Spleen (tissue), 7 donors: ENCODE measurements at regions not wholly inside any gene's neighbourhood (a gene's known extent, or its start where the extent isn't known, plus 50 kb on each side); places are given as distances from the start of the nearest gene placed in this dataset.

ENCODE experiments used
- CTCF ChIP-seq, 11 experiments: fragments of 200-600 bp in 7 of 11; fragments of 450-650 bp in 4 of 11; sonication (generic) in 4 of 11; IDR thresholded peaks in 8 of 11; conservative IDR thresholded peaks in 3 of 11; 1 replicate in 7 of 11; 2 replicates in 4 of 11; pipeline versions ENCODE4 v1.4.0 to v1.8.0; 2016 to 2021; ENCODE audit warnings: antibody characterized with exemption in 11 of 11, inconsistent platforms in 4 of 11, mild to moderate bottlenecking in 1 of 11
- POLR2AphosphoS5 ChIP-seq, 3 donors: sonication (generic); formaldehyde crosslinking; IDR thresholded peaks; one replicate each; pipeline ENCODE4 v1.5.1; 2017; ENCODE audit warnings: antibody characterized with exemption in 3 of 3
- donor health status: DM: no; HTN: no; CAD: no; lungs with moderate emphysema.
- donor health status: DM: no; HTN: no; CAD: no.
- donor health status: DM: no; HTN: no; CAD: no.

GRCh38 chr2:176577054-176577453, 307.8 kb downstream of the MTX2 start:
- no peak for TF ChIP-seq CTCF (IDR thresholded peaks at IDR 0.05 in 8 of 11, conservative IDR thresholded peaks at IDR 0.05 in 3 of 11)
- TF ChIP-seq POLR2AphosphoS5 (IDR thresholded peaks at IDR 0.05): no peak
